Astrocyte of the cerebellum (primary cell): ENCODE measurements at regions not wholly inside any gene's neighbourhood (a gene's known extent, or its start where the extent isn't known, plus 50 kb on each side); places are given as distances from the start of the nearest gene placed in this dataset.

ENCODE experiments used
- DNase-seq: peaks from one replicate; pipeline ENCODE4 v3.0.0-alpha.2; 2011; ENCODE audit warnings: low read depth
- H3K4me3 ChIP-seq: 2 replicates; pipeline ENCODE4 v1.5.1; 2011; ENCODE audit warnings: mild to moderate bottlenecking, low read depth, low read length, moderate library complexity
- in situ Hi-C: cut with HindIII; loops from 2 replicates; pipeline ENCODE4 v1.10.0; 2017; ENCODE audit warnings: low sequenced_read_pairs
- TF ChIP-seq, protein P1 (sequence below): IDR thresholded peaks from 2 replicates; pipeline ENCODE4 v1.5.1; 2012; ENCODE audit warnings: low read length, low read depth, moderate library complexity, mild to moderate bottlenecking; ENCODE audit errors: missing control alignments

DNA sequence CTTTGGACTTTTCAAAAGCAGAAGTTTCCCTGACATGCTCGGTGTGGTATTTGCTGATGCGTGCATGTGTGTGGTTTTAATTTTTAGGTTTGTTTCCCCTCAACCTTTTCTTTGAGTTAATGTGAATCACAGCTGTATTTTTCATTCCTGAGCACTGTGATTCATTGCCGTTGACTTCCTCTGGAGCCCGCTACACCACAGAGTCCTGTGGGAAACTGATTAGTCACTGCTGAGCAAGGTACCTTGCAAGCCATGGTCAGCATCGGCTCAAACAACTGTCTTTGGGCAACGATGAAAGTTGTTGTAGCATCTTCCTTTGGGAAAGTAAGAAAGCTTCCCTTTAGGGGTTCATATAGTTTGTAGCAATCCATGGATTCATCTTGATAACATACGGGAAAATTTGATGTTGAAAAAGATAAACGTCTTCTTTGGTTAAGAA lies 57.5 kb downstream of the RIN2 start:
- in situ Hi-C loops = no loop called here
- peak; percentile 97 for DNase-seq
- TF ChIP-seq, protein P1, sequence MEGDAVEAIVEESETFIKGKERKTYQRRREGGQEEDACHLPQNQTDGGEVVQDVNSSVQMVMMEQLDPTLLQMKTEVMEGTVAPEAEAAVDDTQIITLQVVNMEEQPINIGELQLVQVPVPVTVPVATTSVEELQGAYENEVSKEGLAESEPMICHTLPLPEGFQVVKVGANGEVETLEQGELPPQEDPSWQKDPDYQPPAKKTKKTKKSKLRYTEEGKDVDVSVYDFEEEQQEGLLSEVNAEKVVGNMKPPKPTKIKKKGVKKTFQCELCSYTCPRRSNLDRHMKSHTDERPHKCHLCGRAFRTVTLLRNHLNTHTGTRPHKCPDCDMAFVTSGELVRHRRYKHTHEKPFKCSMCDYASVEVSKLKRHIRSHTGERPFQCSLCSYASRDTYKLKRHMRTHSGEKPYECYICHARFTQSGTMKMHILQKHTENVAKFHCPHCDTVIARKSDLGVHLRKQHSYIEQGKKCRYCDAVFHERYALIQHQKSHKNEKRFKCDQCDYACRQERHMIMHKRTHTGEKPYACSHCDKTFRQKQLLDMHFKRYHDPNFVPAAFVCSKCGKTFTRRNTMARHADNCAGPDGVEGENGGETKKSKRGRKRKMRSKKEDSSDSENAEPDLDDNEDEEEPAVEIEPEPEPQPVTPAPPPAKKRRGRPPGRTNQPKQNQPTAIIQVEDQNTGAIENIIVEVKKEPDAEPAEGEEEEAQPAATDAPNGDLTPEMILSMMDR = no peak
- no peak overlapping the region for H3K4me3 ChIP-seq

DNA sequence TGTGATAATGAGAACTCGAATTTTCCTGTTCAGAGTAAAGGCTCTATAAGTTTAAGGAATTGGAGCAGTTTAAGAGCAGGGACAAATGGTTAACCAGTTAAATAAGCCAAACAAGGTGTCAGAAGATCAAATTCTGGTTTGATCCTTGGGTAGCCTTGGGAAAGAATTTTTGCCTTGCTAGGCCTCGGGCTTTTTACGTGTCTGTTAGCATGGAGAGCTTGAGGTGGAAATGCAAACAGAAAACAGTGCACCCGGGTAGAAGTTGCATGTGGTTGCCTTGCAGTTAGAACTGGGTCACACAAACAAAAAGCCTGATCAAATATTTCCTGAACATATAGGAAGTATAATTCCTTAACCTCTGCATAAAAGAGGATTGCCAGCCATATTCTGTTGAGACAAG lies 58.3 kb downstream of the RIN2 start:
- in situ Hi-C loops = no loop called here
- TF ChIP-seq, protein P1 = no peak
- no peak for DNase-seq
- H3K4me3 ChIP-seq = no peak overlapping the region

DNA sequence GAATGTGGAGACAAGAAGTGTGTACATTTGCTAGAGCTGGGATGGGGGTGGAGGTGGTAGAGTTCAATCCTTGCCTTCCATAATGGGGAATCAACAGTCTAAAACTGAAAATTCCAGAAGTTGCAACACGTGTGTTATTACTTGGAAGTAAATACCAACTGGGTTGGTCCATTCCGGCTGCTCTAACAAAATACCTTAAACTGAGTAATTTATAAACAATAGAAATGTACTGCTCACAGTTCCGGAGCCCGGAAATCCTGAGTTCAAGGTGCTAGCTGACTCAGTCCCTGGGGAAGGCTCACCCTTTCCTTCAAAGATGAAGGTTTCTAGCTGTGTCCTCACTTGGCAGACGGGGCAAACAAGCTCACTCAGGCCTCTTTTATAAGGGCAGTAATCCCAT lies 59.0 kb downstream of the RIN2 start:
- in situ Hi-C loops = no loop called here
- peak; percentile 52 for DNase-seq
- H3K4me3 ChIP-seq = no peak overlapping the region
- TF ChIP-seq, protein P1 = no peak

DNA sequence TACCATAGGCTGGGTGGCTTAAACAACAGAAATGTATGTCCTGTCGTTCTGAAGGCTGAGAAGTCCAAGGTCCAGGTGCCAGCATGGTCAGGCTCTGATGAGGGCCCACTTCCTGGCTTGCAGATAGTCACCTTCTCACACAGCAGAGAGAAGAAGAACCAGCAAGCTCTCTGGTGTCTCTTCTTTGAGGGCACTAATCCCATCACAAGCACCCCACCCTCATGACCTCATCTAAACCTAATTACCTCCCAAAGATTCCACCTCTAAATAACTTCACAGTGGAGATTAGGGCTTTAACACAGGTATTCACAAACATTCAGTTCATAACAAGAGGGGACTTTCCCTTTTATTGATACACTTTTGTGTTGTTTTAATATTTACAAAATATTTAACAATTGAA lies 61.1 kb downstream of the RIN2 start:
- H3K4me3 ChIP-seq = no peak overlapping the region
- in situ Hi-C loops = no loop called here
- TF ChIP-seq, protein P1 = no peak
- DNase-seq = no peak

DNA sequence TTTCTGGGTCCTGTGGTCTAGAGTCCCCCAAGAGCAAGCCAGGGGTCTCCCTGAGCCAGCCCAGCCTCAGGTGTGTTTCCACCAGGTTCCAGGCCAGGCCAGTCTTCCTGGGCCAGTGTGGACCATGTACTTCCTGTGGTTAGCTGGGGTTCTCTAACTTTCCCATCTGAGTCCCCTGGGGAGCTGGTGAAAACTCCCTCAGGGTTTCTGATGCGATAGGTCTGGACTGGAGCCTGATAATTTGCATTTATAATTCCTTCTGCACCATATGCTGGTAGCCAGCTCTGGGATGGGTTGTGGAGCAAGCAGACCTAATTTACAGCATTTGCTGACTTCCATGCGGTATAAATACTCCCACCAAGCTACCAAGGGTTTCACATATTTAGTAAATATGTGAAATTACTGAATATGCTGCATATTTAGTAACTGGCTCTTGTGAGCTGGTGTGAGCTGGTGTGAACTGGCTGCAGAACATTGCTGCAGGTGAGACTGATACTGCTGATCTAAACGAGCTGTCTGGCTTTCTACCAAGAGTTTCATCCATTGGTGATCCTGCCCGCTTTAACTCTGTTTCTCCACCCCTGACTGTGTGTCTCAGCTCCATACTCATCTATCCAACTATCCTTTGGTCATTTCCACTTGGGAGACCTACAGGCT lies 62.6 kb downstream of the RIN2 start:
- in situ Hi-C loops = no loop called here
- peak; percentile 19 for DNase-seq

DNA sequence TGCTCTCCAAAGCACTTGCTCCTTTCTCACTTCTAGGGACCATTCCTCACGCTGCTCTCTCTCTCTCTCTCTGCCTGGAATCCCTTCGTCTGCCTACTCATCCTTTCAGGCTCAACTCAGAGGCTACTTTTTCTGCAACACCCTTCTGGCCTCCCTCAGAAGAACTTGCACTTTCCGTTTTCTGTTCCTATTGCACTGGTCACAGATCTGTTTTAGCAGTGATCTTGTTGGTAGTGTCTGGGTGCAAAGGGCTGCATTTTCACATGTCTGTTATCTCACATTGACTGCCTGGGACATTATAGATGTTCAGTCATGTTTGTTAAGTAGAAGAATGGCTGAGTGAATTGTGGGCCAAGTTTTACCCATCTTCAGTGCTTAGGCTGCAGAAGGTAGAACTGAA lies 63.5 kb downstream of the RIN2 start:
- H3K4me3 ChIP-seq = no peak overlapping the region
- in situ Hi-C loops = no loop called here
- TF ChIP-seq, protein P1 = no peak
- no peak for DNase-seq

More for the DNA sequence above, 62.6 kb downstream of the RIN2 start:
- H3K4me3 ChIP-seq = no peak overlapping the region
- TF ChIP-seq, protein P1 = no peak
